ENCODE measurements at regions not wholly inside any gene's neighbourhood (a gene's known extent, or its start where the extent isn't known, plus 50 kb on each side); places are given as distances from the start of the nearest gene placed in this dataset.

GRCh38 chr13:47372751-47373150 is 475.9 kb upstream of the HTR2A start:
- Histone ChIP-seq H3K27ac (ENCODE audit: low read depth, low read length) (no peak overlapping the region), H3K4me3 (ENCODE audit: low read depth, low read length) (no peak overlapping the region), H3K27me3 (ENCODE audit: control insufficient read depth, insufficient read depth, low read length) (no peaks in the 10 kb centered on the region), H3K9me3 (ENCODE audit: control insufficient read depth, insufficient read depth, low read length) (peaks cover 3% of the 10 kb centered on the region; the same call in 1 of the 2 replicates)
- DNase-seq (ENCODE audit: low read depth, low spot score): no peak
- TF ChIP-seq, protein P1, sequence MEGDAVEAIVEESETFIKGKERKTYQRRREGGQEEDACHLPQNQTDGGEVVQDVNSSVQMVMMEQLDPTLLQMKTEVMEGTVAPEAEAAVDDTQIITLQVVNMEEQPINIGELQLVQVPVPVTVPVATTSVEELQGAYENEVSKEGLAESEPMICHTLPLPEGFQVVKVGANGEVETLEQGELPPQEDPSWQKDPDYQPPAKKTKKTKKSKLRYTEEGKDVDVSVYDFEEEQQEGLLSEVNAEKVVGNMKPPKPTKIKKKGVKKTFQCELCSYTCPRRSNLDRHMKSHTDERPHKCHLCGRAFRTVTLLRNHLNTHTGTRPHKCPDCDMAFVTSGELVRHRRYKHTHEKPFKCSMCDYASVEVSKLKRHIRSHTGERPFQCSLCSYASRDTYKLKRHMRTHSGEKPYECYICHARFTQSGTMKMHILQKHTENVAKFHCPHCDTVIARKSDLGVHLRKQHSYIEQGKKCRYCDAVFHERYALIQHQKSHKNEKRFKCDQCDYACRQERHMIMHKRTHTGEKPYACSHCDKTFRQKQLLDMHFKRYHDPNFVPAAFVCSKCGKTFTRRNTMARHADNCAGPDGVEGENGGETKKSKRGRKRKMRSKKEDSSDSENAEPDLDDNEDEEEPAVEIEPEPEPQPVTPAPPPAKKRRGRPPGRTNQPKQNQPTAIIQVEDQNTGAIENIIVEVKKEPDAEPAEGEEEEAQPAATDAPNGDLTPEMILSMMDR (IDR thresholded peaks at IDR 0.05; ENCODE audit: low read depth, low read length): no peak
- CTCF ChIA-PET: interaction anchor here (1.1 kb wide), 1 partner anchor 398 kb away, joined by 3 read pairs; no protein-coding TSS in a partner anchor
- POLR2A ChIA-PET: no interaction called here

DNA sequence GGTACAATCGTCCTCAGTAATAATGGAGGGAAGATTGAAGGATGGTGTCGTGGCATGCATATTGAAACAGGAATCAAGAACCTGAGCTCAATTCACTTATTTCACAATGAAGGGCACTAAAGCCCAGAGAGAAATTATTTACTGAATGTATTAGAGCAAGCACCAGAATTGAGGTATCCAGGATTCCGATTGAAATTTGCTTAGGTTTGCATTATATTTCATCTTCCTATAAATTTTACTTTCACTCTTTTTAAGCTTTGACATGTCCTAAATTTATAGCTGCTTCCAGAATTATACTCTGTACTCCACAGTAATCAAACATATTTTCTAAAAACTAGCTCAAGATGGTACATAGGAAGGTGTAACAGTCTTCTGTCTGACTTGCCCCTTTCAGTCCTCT is 454.9 kb upstream of the HTR2A start:
- no peak for DNase-seq (ENCODE audit: low read depth, low spot score)
- ChIA-PET POLR2A (no interaction called here), CTCF (no interaction called here)
- H3K27me3 ChIP-seq (ENCODE audit: control insufficient read depth, insufficient read depth, low read length): no peaks in the 10 kb centered on the region
- no peaks in the 10 kb centered on the region for H3K9me3 ChIP-seq (ENCODE audit: control insufficient read depth, insufficient read depth, low read length)
- no peak overlapping the region for H3K4me3 ChIP-seq (ENCODE audit: low read depth, low read length)
- TF ChIP-seq, protein P1 (IDR thresholded peaks at IDR 0.05; ENCODE audit: low read depth, low read length): no peak
- H3K27ac ChIP-seq (ENCODE audit: low read depth, low read length): no peak overlapping the region

GRCh38 chr13:47350334-47351124 is 453.7 kb upstream of the HTR2A start:
- ChIA-PET CTCF (interaction anchor here (0.6 to 0.7 kb wide), 2 partner anchors 51 to 237 kb away, joined by 3 to 10 read pairs; no protein-coding TSS in a partner anchor), POLR2A (no interaction called here)
- no peak overlapping the region for H3K4me3 ChIP-seq (ENCODE audit: low read depth, low read length)
- no peaks in the 10 kb centered on the region for H3K27me3 ChIP-seq (ENCODE audit: control insufficient read depth, insufficient read depth, low read length)
- no peaks in the 10 kb centered on the region for H3K9me3 ChIP-seq (ENCODE audit: control insufficient read depth, insufficient read depth, low read length)
- no peak for DNase-seq (ENCODE audit: low read depth, low spot score)
- TF ChIP-seq, protein P1 (IDR thresholded peaks at IDR 0.05; ENCODE audit: low read depth, low read length): no peak
- no peak overlapping the region for H3K27ac ChIP-seq (ENCODE audit: low read depth, low read length)

DNA sequence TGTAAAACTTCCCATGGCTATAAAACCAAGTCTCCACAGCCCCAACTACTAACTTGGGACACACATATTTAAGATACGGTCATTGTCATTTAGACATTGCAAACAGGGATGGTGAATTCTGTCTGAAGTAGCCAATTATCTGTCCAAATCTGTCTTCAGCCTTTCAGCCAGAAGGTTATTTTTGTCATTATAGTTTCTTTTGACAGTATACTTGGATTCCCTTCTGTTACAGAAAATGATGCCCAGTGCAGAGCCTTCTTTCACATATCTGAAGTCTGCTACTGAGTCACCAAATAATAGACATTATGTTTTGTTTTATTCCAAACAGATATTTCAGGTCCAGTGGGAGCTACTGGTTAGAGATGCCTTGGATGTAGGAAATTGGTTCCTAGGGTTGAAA is 452.4 kb upstream of the HTR2A start:
- Histone ChIP-seq H3K9me3 (ENCODE audit: control insufficient read depth, insufficient read depth, low read length) (no peaks in the 10 kb centered on the region), H3K4me3 (ENCODE audit: low read depth, low read length) (no peak overlapping the region), H3K27ac (ENCODE audit: low read depth, low read length) (no peak overlapping the region), H3K27me3 (ENCODE audit: control insufficient read depth, insufficient read depth, low read length) (no peaks in the 10 kb centered on the region)
- ChIA-PET CTCF (no interaction called here), POLR2A (no interaction called here)
- TF ChIP-seq, protein P1 (IDR thresholded peaks at IDR 0.05; ENCODE audit: low read depth, low read length): no peak
- DNase-seq (ENCODE audit: low read depth, low spot score): no peak

DNA sequence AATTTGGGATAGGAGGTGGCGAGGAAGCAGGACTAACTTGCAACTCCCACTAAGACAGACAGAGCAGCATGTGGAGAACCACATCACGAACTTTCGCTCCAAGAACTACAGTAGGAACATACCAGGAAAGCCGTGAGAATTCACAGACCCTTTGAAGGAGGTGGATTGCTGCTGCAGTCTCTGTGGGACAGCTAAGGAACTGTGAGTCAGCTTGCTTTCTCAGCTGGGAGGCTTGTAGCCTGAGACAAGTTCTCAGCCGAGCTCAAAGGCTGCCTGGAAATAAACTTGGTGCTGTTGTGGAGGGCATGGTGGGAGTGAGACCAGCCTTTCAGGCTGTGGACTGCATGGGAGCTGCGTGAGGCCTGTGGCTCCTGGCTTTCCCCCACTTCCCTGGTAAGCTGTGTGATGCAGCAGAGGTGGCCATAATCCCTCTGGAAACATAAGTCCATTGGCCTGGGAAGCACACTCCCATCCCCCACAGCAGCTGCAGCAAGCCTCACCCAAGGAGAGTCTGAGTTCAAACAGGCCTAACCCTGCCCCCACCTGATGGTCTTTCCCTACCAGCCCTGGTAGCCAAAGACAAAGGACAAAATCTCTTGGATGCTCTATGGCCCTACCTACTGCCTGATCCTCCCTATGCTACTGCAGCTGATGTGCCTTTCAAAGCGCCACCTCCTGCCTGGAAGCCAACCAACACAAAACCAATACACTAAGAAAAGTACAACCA is 441.1 kb upstream of the HTR2A start:
- Histone ChIP-seq H3K27me3 (ENCODE audit: control insufficient read depth, insufficient read depth, low read length) (no peaks in the 10 kb centered on the region), H3K4me3 (ENCODE audit: low read depth, low read length) (no peak overlapping the region; the same call in 1 of the 2 replicates), H3K27ac (ENCODE audit: low read depth, low read length) (peak overlapping the region; percentile 66), H3K9me3 (ENCODE audit: control insufficient read depth, insufficient read depth, low read length) (no peaks in the 10 kb centered on the region; the same call in 1 of the 2 replicates)
- TF ChIP-seq, protein P1 (IDR thresholded peaks at IDR 0.05; ENCODE audit: low read depth, low read length): no peak
- DNase-seq (ENCODE audit: low read depth, low spot score): peak; percentile 52
- POLR2A ChIA-PET: no interaction called here
- CTCF ChIA-PET: interaction anchor here (1.1 kb wide), 1 partner anchor 364 kb away, joined by 3 read pairs; no protein-coding TSS in a partner anchor

Data from AG04450 (cell line).